GM21717 (cell line): ENCODE measurements at regions not wholly inside any gene's neighbourhood (a gene's known extent, or its start where the extent isn't known, plus 50 kb on each side); places are given as distances from the start of the nearest gene placed in this dataset.
"Not testable (repeated sequence)": the region's sequence is repeated elsewhere in the genome, so short reads cannot be mapped to it uniquely, and the experiment has no call there.

ENCODE experiments used
- ATAC-seq: cut with Tn5 transposase; IDR thresholded peaks from one replicate; pipeline ENCODE4 v1.9.1; 2021; ENCODE audit warnings: mild to moderate bottlenecking, moderate library complexity; ENCODE audit not compliant: unreplicated experiment

DNA sequence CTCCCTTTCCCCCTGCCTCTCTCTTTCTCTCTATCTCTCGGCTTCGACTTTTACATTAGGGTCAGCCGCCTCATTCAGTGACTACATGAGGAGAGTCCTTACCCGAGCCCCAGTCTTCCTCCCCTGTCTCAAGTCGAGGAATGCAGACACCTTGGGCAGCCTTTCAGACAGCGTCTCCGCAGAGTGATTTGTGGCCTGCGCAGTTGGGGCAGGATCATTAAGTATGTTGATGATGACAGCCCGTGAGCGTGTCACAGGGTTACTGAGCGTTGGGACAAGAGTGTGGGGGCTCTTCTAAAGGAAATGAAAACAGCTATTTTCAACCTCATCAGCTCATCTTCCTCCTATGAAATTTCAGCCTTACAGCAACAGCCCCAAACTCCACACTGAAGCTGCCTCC, 312.1 kb upstream of the GATB start:
- no peak for ATAC-seq

DNA sequence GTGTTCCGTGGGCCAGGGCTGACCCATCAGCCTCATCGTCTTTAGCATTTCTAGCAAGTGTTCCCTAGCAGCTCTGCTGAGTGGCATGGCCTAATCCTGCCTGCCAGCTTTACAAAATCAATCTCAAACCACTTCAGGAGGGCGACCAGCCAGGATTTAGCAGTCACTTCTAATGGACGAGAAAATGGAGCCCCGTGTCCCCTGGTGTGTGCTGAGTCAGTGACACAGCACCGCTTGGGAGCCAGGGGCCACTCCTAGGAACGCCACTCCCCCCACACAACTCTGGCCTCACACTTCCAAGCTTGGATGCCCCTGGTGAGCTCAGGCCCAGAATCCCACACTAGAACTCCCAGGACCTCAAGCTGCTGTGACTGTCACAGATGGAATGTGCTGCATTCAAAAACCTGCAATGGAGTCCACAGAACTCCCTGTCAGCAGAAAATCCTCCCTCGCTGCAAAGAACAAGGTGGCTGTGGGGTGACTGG, 311.2 kb upstream of the GATB start:
- no peak for ATAC-seq

DNA sequence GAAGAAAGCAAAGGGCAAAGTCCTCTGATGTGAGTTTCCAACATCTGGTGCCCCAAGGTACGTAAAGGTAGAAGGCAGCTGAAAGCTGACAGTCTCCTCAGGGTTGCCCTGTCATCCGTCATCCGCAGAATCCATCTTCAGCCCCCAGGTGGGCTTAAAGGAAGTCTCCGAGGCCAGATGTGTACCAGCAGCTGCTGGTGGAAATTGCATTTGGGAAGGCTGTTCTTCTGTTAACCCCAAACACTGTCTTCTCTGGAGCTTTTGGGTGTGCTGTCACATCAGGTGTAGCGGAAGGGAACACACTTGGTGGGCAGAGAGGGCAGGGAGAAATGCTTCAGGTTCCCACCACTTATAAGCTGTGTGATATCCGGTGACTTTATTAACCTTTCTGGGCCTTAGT, 310.0 kb upstream of the GATB start:
- no peak for ATAC-seq

DNA sequence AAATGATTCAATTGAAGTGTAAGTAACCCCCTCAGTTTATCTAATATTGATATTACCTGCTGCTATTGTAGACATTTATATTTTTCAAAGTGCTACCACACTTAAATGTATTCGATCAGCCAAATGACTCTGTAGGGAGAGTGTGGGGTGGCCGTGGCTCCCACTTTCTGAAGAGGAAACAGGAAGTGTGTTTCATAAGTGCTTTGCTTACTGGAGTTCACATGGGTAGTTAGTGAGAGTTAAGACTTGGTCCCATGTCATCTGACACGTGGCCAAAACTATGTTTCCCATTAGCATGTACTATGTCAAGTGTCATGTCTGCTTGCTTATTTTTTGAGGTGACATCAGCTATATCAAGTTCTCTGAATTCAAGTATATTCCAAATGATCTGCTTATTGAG, 308.1 kb upstream of the GATB start:
- ATAC-seq: no peak

DNA sequence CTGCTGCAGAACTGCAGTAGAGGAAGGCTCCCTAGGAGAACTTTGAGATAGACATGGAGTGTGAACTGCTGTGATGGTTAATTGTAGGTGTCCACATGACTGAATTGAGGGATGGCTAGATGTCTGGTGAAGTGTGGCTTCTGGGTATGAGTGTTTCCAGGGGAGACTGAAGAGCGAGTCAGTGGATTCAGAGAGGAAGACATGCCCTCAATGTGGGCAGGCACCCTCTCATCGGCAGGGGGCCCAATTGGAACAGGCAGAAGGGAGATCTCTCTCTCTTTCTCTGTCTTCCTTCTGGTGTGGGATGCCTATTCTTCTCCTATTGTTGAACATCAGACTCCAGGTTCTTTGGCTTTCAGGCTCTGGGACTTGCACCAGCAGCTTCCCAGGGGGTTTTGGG, 304.7 kb upstream of the GATB start:
- no peak for ATAC-seq

DNA sequence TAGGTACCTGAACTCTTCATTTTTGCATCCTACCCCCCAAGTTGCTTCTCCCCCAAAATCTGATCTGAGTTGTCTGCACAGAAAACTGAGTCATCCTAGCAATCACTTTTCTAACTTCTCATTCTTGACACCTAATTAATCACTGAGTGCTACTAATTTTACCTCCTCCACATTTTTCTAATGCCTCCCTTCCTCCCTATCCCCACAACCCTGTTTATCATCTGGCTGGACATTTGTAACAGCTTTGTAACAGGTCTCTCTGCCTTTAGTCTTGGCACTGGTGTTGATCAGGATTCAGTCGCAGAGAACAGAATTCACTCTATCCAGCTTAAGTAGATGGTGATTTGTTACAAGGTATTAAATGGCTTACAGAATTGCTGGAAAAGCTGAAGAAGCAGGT, 303.9 kb upstream of the GATB start:
- ATAC-seq: no peak

DNA sequence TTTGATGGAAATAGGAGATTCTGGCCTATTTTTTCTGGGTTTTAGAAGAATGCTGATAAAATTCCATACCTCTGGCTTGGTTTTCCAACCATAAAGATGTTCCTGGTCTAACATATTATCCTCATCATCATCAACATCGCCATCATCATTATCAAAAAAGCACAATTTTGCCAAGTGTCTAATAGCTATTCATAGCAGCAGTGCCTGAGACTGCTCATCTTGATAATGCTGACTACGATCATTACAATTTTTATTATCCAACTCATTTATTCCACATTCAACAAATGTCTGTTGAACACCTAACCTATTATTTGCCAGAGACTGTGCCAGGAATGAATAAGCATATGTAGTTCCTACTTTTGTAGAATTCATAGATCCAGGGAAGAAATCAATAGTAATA, 303.5 kb upstream of the GATB start:
- no peak for ATAC-seq

DNA sequence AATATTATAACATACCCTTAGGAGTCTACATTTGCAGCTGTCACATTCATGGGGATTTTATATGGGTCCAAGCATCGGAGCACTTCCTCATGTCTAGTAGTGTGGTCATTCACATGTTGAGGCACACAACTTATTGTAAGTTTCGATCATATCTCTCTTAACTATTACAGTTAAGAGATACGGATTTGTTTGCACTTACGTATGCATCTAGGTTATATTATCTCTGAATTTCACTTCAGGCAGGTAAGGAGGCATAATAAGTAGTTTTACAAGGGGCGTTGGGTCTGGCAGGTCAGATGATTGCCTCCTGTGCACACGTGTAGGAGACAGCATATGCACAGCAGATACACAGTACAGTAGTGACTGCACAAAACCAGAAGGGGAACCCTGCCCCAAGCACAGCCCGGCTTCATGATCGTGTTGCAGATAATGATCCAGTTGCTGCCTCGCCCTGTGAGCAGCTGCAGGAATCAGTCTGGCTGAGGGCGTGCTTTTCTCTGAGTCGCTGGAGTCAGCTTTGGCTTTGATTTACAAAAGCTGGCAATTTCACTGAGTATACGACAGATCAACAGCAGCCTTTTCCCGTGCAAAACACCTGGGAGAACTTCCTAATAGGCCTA, 302.9 kb upstream of the GATB start:
- no peak for ATAC-seq

DNA sequence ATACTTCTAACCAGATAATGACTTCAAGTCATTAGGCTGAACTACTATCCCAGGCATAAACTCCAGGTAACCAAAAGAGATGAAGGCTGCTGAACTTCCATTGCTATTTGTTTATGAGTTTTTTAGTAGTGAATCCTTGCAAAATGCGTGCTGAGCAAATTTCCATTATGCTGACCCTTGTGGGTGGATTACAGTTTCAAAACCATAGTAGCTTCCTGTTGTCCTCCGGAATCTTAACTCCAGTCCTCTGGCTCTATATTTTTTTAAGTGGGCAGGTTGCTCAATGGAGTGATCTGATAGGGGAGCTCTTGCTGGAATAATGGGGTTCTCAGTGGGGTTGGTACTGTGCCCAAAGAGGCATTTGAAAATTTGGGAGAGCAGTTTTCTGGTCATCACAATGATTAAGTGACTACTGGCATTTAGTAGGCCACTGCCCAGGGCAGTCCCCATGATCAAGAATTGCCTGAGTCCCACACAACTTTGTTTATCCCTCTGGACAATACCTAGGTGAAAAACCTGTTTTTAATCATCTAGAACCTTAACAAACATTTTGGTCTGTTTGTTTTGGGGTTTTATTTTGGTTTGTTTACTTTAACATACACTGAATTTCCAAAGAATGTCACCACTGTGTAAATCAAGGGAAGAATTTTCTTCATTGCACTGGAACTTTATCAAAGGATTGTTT, 302.3 kb upstream of the GATB start:
- no peak for ATAC-seq

DNA sequence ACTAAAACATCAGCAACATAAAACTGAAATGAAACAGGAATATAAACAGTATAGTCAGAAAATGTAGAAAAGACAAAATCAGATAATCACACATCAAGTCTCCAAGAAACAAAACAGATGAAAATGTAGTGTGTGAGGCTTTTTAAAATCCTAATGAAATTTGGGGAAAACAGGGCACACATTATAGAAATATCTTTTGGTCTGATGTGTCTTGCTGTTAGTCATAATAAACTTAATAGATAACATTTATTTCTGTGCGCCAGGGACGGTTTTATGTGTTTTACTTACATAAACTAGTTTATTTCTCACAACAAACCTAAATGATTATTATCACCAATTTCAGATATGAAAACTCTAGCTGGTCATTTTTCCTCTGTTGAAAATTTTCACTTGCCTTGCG, 293.9 kb upstream of the GATB start:
- no peak for ATAC-seq

DNA sequence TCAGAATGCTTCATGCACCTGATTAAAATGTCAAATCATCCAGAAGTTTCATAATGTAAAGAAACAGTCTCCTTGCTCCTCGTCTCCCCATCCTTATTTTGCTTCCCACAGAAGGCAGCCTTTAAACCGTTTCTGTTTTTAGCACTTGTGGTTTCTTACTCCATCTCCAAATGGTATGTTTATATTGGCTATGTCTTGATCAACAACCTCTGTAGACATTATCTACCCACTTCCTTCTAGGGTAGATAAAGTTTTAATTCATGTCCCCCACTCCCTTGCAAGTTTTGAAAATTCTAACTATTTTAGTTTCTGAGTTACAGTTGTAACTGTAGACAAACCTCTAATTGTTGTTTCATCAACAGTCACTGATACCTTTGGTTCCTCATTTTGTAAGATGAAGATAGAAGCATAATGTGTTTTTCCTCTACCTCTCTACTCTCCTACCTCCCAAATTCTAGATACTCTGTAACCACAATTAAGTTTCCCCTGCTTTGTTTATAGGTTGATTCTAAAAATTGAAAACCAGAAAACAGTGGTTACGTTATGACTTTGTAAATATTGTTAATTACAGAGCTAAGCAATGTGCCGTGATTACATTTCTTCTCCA, 291.7 kb upstream of the GATB start:
- ATAC-seq: no peak

DNA sequence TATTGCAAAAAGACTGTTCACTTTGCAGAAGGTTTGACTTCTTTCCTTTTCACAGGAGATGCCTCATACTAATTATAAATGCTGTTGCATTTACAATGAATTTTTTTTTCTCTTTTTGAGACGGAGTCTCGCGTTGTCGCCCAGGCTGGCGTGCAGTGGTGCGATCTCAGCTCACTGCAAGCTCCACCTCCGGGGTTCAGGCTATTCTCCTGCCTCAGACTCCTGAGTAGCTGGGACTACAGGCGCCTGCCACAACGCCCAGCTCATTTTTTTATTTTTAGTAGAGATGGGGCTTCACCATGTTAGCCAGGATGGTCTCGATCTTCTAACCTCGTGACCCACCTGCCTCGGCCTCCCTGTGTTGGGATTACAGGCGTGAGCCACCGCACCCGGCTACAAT, 290.5 kb upstream of the GATB start:
- not testable (repeated sequence) for ATAC-seq

DNA sequence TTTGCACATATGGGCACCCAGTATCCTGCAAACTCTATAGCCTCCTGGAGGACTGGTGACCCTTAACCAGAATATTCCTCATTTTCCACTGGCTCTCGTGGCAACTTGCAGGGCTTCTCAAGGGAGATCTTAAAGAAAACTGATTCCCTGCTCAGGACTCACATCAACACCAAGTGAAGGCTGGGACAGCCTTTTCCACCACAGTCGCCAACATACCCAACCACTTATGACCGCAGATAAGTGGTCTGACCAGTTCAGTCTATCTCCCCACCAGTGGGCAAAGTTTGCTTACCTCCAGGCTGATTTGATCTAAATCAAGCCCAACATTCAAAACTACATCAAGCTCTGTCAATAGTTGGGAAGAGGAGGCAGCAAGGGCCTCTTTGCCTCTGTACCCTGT, 289.3 kb upstream of the GATB start:
- no peak for ATAC-seq

DNA sequence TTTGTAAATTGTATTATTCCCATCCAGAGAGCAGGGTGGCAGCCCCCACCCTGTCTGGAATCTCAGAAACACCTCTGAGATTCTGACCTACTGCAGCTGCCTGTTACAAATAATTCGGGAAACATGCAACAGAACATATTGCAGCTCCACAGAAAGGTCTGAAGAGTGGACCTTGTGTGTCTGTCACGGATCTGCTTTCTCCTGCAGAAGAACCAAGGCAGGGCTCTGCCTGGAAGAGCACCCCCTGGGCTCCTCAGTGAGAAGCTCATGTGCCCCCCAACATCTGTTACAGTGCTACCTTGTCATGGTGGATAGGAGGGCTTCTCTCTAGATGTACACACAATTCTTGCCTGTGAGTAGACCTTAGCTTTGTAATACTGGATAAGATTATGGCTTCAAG, 286.6 kb upstream of the GATB start:
- no peak for ATAC-seq

DNA sequence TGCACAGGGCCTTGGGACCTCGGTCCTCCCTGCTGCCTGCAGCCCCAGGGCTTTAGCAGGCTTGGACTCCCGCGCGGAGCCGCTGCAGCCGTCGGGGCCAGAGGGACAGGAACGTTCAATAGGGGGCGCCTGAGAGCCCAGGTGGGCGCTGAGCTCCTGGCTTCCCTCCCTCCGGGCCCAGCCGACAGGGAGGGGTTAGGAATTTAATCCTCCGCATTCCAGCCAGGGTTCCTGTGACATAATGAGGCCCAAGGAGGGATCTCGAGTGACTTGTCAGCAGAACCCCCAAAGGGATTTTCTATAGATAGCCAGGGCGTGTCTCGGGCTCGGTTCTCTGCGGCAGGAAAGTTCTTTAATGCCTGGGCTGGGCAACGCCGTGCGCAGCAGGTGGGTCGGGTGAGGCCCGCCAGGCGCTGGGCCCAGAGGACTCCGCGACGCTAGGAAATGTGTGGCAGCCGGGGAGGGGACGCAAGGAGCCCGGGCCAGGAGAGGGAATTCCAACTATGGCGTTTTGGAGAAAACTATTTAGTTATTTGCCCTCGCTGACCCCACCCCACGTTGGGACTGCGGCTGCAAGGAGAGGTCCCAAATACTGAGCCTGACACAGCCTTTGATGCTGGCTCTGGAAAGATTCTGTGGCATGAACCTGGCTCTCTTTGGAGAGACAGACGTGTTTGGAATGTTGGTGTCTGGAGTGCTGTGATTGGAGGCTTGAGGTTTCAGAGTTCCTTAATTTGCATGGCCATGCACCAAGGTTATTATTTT, 285.2 kb upstream of the GATB start:
- ATAC-seq: peak; percentile 64

DNA sequence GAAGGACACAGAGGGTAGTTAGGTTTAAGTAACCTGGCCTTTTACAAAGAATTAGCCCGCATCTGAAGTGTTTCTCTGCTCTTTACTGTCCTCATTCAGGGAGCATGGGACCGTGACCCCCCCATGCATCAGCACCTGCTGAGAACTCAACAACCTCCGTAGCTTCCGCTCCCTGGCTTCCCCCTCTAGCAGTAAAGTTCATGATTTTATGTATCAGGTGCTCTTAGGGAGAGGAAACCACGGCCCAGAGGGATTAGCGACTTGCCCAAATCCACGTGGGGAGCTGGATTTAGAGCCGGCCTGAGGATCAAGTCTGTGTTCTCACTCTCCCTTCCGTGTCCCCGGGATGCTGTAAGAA, 284.6 kb upstream of the GATB start:
- peak; percentile 36 for ATAC-seq

DNA sequence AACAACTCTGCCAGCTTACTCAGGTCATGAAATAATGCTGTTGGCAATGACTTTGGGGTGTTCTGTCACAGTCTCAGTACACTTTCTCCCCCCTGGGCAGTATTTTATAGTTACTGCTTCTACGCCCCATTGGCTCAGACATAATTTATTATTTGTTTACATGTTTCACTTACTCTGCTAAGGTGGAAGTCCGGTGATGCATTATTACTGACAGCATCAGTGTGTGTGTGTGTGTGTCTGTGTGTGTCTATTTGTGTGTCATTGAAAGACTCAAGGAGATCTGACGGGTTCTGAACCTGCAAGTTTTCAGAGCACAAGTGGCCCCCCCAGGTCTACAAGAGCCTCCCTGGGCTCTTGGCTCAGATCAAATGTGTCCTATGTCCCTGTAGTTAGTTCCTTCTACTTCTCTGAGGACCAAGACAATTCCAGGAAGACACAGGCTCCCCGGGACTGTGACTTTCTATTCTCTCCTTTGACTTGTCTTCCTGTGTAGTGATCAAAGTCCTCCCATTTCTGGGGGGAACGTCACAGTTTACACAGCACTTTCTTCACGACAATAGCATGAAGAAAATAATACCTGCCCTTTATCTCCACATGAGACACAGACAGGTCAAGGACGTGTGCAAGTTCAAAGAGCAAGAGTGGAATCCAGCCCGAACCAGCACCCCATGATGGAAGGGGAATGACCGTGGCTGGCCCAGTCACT, 283.7 kb upstream of the GATB start:
- no peak for ATAC-seq

DNA sequence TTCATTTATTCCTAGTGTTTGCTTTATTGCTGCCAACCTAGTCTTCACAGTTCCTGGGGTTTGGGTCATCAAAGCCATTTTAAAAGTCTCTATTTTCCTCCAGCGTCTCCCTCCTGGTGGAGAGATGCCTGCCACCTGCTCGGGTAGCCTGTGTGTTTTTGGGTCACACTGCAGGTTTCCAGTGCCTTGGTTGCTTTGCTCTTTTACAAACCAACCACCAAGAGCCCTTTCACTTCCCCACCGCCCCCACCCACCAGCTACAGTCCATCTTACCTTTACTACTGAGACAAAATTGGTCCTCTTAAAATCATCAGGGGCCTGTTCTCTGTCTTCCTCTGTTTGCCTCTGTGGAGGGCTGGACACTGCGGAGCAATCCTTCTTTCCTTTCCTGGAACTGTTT, 280.5 kb upstream of the GATB start:
- ATAC-seq: no peak

DNA sequence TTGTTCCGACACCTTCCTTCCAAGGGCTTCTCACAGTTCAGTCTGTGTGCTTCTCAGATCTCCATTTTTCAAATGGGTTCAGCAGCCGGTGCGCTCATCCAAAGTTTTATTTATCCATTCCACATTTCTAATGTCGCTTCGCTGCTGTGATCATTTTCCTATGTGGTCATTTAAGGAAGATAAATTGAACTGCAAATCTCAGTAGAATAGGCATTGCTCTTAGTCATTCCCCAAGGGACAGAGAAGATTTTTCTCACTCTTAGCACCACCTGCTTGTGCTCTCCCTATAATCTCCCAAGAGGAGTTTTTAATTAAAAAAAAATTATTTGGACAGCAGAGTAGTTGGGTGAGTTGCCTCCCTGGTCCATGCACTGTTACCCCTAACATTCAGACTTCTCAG, 278.9 kb upstream of the GATB start:
- ATAC-seq: no peak

DNA sequence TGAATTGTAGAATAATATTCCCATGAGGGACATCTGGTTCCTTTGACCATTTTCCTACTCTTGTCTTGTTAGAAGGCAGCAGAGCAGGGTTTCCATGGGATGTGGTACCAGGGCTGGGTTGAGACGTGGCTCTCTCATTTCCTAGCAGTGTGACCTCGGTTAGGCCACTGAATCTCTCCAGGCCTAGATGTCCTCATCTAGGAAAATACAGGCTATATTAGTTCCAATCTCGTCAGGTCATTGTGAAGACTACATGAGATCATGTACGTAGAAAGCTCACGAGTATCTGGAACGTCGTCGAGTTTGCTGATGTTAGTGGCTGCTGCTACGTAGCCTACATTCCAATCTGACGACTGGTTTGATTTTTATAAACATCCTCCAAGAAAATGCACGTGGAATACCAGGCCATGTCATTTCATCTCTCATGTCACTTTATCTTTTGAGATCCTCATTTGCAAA, 278.2 kb upstream of the GATB start:
- no peak for ATAC-seq

DNA sequence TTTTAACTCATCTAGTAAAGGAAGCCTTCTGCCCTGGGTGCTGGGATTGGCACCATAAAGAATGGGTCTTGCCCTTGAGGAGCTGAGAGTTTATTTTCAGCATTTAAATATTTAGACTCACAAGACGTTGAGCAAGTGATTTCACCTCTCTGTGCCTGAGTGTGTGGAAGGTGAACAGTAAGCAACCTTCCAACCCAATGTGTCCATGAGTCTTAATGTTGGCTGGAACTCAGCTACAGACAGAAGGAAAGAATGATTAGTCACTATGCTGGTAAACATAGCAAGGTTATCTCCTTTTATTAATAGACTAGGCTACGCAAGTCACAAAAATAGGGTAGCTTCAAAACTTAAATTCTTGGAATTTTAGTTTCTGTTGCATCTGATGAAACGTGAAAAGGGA, 277.4 kb upstream of the GATB start:
- no peak for ATAC-seq
